Vagina (tissue), 2 donors: ENCODE measurements at regions not wholly inside any gene's neighbourhood (a gene's known extent, or its start where the extent isn't known, plus 50 kb on each side); places are given as distances from the start of the nearest gene placed in this dataset.

Experiments
- POLR2A ChIP-seq, 2 donors: fragments of 450-650 bp; IDR thresholded peaks; one replicate each; pipeline ENCODE4 v1.6.1; 2017; ENCODE audit warnings: antibody characterized with exemption in 2 of 2, mild to moderate bottlenecking in 2 of 2, moderate library complexity in 2 of 2
- TF ChIP-seq, protein P1 (sequence below), 3 experiments: fragments of 450-650 bp in 2 of 3; fragments of 200-600 bp in 1 of 3; sonication (generic) in 1 of 3; IDR thresholded peaks; one replicate each; pipeline ENCODE4 v1.5.1; 2017 to 2019; ENCODE audit warnings: antibody characterized with exemption in 3 of 3, mild to moderate bottlenecking in 2 of 3, moderate library complexity in 2 of 3

- TF ChIP-seq, protein P1, sequence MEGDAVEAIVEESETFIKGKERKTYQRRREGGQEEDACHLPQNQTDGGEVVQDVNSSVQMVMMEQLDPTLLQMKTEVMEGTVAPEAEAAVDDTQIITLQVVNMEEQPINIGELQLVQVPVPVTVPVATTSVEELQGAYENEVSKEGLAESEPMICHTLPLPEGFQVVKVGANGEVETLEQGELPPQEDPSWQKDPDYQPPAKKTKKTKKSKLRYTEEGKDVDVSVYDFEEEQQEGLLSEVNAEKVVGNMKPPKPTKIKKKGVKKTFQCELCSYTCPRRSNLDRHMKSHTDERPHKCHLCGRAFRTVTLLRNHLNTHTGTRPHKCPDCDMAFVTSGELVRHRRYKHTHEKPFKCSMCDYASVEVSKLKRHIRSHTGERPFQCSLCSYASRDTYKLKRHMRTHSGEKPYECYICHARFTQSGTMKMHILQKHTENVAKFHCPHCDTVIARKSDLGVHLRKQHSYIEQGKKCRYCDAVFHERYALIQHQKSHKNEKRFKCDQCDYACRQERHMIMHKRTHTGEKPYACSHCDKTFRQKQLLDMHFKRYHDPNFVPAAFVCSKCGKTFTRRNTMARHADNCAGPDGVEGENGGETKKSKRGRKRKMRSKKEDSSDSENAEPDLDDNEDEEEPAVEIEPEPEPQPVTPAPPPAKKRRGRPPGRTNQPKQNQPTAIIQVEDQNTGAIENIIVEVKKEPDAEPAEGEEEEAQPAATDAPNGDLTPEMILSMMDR (IDR thresholded peaks at IDR 0.05), result no peak
- no peak for TF ChIP-seq POLR2A (IDR thresholded peaks at IDR 0.05)
These were observed 695.3 kb downstream of the PTPRU start for GRCh38 chr1:29931477-29932175.
